A549 (cell line): ENCODE measurements at regions not wholly inside any gene's neighbourhood (a gene's known extent, or its start where the extent isn't known, plus 50 kb on each side); places are given as distances from the start of the nearest gene placed in this dataset.

Experiments
- ATAC-seq, 2 experiments: fragments of 200-7000 bp in 1 of 2; fragments of >200 bp in 1 of 2; cut with Nextera tagmentation in 1 of 2; cut with Tn5 transposase in 1 of 2; 3 replicates each; pipeline versions ENCODE4 v1.8.0 to v1.9.1; 2018 to 2020; ENCODE audit warnings: mild to moderate bottlenecking in 1 of 2, moderate library complexity in 1 of 2
- CTCF ChIA-PET: fragments of 300-600 bp; sonication (Branson Sonifier 250); formaldehyde crosslinking; extraction: SDS; loops from one replicate; lab custom pipeline; 2021; ENCODE audit warnings: antibody characterized with exemption, inconsistent platforms; lab: Yijun Ruan, JAX
- POLR2A ChIA-PET: fragments of 350-600 bp; formaldehyde crosslinking; extraction: SDS; loops from one replicate; lab custom pipeline; 2021; ENCODE audit warnings: antibody characterized with exemption, inconsistent platforms; lab: Yijun Ruan, JAX
- DNase-seq, 2 experiments: peaks; one replicate each; pipeline versions ENCODE4 v3.0.0 to v3.0.0-alpha.2; 2011 to 2016; ENCODE audit warnings: low read depth in 1 of 2, low spot score in 1 of 2
- FAIRE-seq: peaks from 2 replicates; lab custom pipeline; 2011; peaks lifted over from hg19 to GRCh38; lab: Jason Lieb, UNC
- H3K27ac ChIP-seq, 2 experiments: fragments of >200 bp; sonication (Bioruptor Twin); formaldehyde crosslinking; 3 replicates each; pipeline ENCODE4 v1.5.1; 2016 to 2017
- H3K4me1 ChIP-seq: fragments of >200 bp; sonication (Bioruptor Twin); formaldehyde crosslinking; 3 replicates; pipeline ENCODE4 v1.6.1; 2016
- H3K4me2 ChIP-seq: fragments of >200 bp; sonication (Bioruptor Twin); formaldehyde crosslinking; 3 replicates; pipeline ENCODE4 v1.6.1; 2016
- H3K4me3 ChIP-seq: fragments of >200 bp; sonication (Bioruptor Twin); formaldehyde crosslinking; 3 replicates; pipeline ENCODE4 v1.5.1; 2016
- H3K9me3 ChIP-seq: fragments of >200 bp; sonication (Bioruptor Twin); formaldehyde crosslinking; 3 replicates; pipeline ENCODE4 v1.6.1; 2016
- CBX8 ChIP-seq: fragments of 200-600 bp; sonication (generic); IDR thresholded peaks from 2 replicates; pipeline ENCODE4 v1.6.1; 2016
- EHF ChIP-seq: fragments of 250-450 bp; sonication (Bioruptor Pico); IDR thresholded peaks from 2 replicates; pipeline ENCODE4 v1.5.0; 2020; ENCODE audit warnings: mild to moderate bottlenecking
- EHMT2 ChIP-seq: fragments of 200-600 bp; sonication (generic); IDR thresholded peaks from 2 replicates; pipeline ENCODE4 v1.6.1; 2016; ENCODE audit warnings: antibody characterized with exemption, low read depth, mild to moderate bottlenecking, moderate library complexity
- ESRRA ChIP-seq: fragments of 150-350 bp; IDR thresholded peaks from 2 replicates; pipeline ENCODE4 v1.6.1; 2014; ENCODE audit warnings: mild to moderate bottlenecking, low read length, borderline replicate concordance
- FOSB ChIP-seq: fragments of 250-450 bp; sonication (Bioruptor Pico); IDR thresholded peaks from 2 replicates; pipeline ENCODE4 v1.5.0; 2020; ENCODE audit warnings: mild to moderate bottlenecking, moderate library complexity
- FOSL2 ChIP-seq, 2 experiments: fragments of 450-650 bp in 1 of 2; fragments of >200 bp in 1 of 2; sonication (Bioruptor Twin) in 1 of 2; formaldehyde crosslinking; IDR thresholded peaks; 2 replicates each; pipeline versions ENCODE4 v1.5.0 to v1.6.1; 2016 to 2020; ENCODE audit warnings: mild to moderate bottlenecking in 1 of 2, moderate library complexity in 1 of 2
- HDAC2 ChIP-seq: fragments of 200-600 bp; sonication (generic); IDR thresholded peaks from 2 replicates; pipeline ENCODE4 v1.6.1; 2016
- HOXA7 ChIP-seq: fragments of 250-450 bp; sonication (Bioruptor Pico); IDR thresholded peaks from 2 replicates; pipeline ENCODE4 v1.5.0; 2020; ENCODE audit warnings: mild to moderate bottlenecking, moderate library complexity
- HOXB13 ChIP-seq: fragments of 250-450 bp; sonication (Bioruptor Pico); IDR thresholded peaks from 2 replicates; pipeline ENCODE4 v1.5.0; 2020; ENCODE audit warnings: low read depth, mild to moderate bottlenecking, moderate library complexity
- KDM5A ChIP-seq: fragments of 200-600 bp; sonication (generic); IDR thresholded peaks from 2 replicates; pipeline ENCODE4 v1.6.1; 2016; ENCODE audit warnings: antibody characterized with exemption, mild to moderate bottlenecking
- MAFK ChIP-seq: fragments of 450-650 bp; IDR thresholded peaks from 2 replicates; pipeline ENCODE4 v1.6.1; 2014; ENCODE audit not compliant: partially characterized antibody
- MAZ ChIP-seq: fragments of 150-350 bp; IDR thresholded peaks from 2 replicates; pipeline ENCODE4 v1.6.1; 2014; ENCODE audit warnings: antibody characterized with exemption, low read depth, low read length, borderline replicate concordance
- MYC ChIP-seq: IDR thresholded peaks from 2 replicates; pipeline ENCODE4 v1.6.1; 2012; ENCODE audit warnings: mild to moderate bottlenecking, inconsistent platforms, low read length, improper control_type of control experiment, borderline replicate concordance
- NR3C1 ChIP-seq: fragments of >200 bp; sonication (Bioruptor Twin); formaldehyde crosslinking; IDR thresholded peaks from 3 replicates; pipeline ENCODE4 v1.6.1; 2017
- RARB ChIP-seq: fragments of 250-450 bp; sonication (Bioruptor Pico); IDR thresholded peaks from 2 replicates; pipeline ENCODE4 v1.8.0; 2021; ENCODE audit warnings: mild to moderate bottlenecking, moderate library complexity
- RCOR1 ChIP-seq: fragments of 150-350 bp; IDR thresholded peaks from 2 replicates; pipeline ENCODE4 v1.6.1; 2014; ENCODE audit warnings: antibody characterized with exemption, low read length, low read depth
- RNF2 ChIP-seq: fragments of 200-600 bp; sonication (generic); IDR thresholded peaks from 2 replicates; pipeline ENCODE4 v1.6.1; 2016; ENCODE audit warnings: low read depth, mild to moderate bottlenecking, antibody characterized with exemption, moderate library complexity, borderline replicate concordance
- SREBF2 ChIP-seq: fragments of 450-650 bp; IDR thresholded peaks from 2 replicates; pipeline ENCODE4 v1.6.1; 2014; ENCODE audit warnings: mild to moderate bottlenecking, moderate library complexity
- ZC3H11A ChIP-seq: fragments of 450-650 bp; IDR thresholded peaks from 2 replicates; pipeline ENCODE4 v1.6.1; 2014; ENCODE audit warnings: antibody characterized with exemption, mild to moderate bottlenecking
- ZNF302 ChIP-seq: fragments of 250-450 bp; sonication (Bioruptor Pico); IDR thresholded peaks from 2 replicates; pipeline ENCODE4 v1.9.0; 2021; ENCODE audit warnings: inconsistent platforms, mild to moderate bottlenecking, moderate library complexity
- WGBS: methylation state at CpG from one replicate; pipeline ENCODE4 v1.1.6; 2017; ENCODE audit errors: missing lambda C conversion rate; 5-methylcytosine and 5-hydroxymethylcytosine counted together
- TF ChIP-seq, protein P1 (sequence below): fragments of 200-600 bp; sonication (generic); IDR thresholded peaks from 2 replicates; pipeline ENCODE4 v1.6.1; 2016; ENCODE audit warnings: antibody characterized with exemption, mild to moderate bottlenecking, moderate library complexity
- TF ChIP-seq, protein P2 (sequence below): IDR thresholded peaks from 2 replicates; pipeline ENCODE4 v1.6.1; 2012
- TF ChIP-seq, protein P3 (sequence below): fragments of >200 bp; sonication (Bioruptor Twin); formaldehyde crosslinking; IDR thresholded peaks from 2 replicates; pipeline ENCODE4 v1.6.1; 2016
- TF ChIP-seq, protein P4 (sequence below): fragments of >200 bp; sonication (Bioruptor Twin); formaldehyde crosslinking; IDR thresholded peaks from 3 replicates; pipeline ENCODE4 v1.5.1; 2016
- TF ChIP-seq, protein P5 (sequence below): fragments of 150-350 bp; IDR thresholded peaks from 2 replicates; pipeline ENCODE4 v1.6.1; 2014; ENCODE audit warnings: low read depth, mild to moderate bottlenecking, low read length
- TF ChIP-seq, protein P6 (sequence below): fragments of 450-650 bp; IDR thresholded peaks from 2 replicates; pipeline ENCODE4 v1.6.1; 2014; ENCODE audit warnings: antibody characterized with exemption
- TF ChIP-seq, protein P7 (sequence below): IDR thresholded peaks from 2 replicates; pipeline ENCODE4 v1.6.1; 2012; ENCODE audit warnings: low read depth, borderline replicate concordance
- TF ChIP-seq, protein P8 (sequence below): fragments of 250-450 bp; sonication (Bioruptor Pico); IDR thresholded peaks from 2 replicates; pipeline ENCODE4 v1.5.0; 2020; ENCODE audit warnings: low read depth, mild to moderate bottlenecking, moderate library complexity

DNA sequence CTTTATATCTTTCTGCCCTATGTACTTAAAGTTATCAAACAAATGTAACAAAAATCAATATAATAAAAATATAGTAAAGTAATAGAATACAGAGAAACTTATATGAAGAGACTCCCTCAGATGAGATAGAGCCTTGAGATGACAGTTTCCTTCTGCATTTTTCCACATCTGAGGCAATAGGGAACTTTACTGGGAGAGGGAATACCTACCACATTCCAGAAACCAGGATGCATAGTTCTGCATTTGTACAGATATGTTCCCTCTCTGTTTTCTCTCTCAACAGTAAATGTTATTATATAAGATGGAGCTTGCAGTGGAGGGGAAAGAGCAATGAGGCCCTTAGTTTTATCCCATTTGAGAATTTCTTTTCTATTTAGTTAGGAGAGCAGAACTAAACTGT is 109.6 kb upstream of the KCNN2 start:
- ChIA-PET POLR2A (no interaction called here), CTCF (no interaction called here)
- Histone ChIP-seq H3K4me2 (no peak overlapping the region), H3K4me1 (no peaks in the 10 kb centered on the region), H3K4me3 (no peak overlapping the region), H3K27ac (no peak overlapping the region), H3K9me3 (no peaks in the 10 kb centered on the region)
- no peak for FAIRE-seq
- no peak for ATAC-seq
- TF ChIP-seq HDAC2 (no peak), RNF2 (no peak), EHF (no peak), CBX8 (no peak), EHMT2 (no peak), ZC3H11A (no peak), MAFK (no peak), HOXB13 (CRISPR knock-in tag) (no peak), FOSL2 (IDR thresholded peaks at IDR 0.05) (no peak), FOSL2 (CRISPR knock-in tag; IDR thresholded peaks at IDR 0.05) (no peak), ZNF302 (CRISPR knock-in tag) (no peak), KDM5A (no peak), MYC (no peak), HOXA7 (CRISPR knock-in tag) (no peak), RARB (no peak)
- TF ChIP-seq, protein P1, sequence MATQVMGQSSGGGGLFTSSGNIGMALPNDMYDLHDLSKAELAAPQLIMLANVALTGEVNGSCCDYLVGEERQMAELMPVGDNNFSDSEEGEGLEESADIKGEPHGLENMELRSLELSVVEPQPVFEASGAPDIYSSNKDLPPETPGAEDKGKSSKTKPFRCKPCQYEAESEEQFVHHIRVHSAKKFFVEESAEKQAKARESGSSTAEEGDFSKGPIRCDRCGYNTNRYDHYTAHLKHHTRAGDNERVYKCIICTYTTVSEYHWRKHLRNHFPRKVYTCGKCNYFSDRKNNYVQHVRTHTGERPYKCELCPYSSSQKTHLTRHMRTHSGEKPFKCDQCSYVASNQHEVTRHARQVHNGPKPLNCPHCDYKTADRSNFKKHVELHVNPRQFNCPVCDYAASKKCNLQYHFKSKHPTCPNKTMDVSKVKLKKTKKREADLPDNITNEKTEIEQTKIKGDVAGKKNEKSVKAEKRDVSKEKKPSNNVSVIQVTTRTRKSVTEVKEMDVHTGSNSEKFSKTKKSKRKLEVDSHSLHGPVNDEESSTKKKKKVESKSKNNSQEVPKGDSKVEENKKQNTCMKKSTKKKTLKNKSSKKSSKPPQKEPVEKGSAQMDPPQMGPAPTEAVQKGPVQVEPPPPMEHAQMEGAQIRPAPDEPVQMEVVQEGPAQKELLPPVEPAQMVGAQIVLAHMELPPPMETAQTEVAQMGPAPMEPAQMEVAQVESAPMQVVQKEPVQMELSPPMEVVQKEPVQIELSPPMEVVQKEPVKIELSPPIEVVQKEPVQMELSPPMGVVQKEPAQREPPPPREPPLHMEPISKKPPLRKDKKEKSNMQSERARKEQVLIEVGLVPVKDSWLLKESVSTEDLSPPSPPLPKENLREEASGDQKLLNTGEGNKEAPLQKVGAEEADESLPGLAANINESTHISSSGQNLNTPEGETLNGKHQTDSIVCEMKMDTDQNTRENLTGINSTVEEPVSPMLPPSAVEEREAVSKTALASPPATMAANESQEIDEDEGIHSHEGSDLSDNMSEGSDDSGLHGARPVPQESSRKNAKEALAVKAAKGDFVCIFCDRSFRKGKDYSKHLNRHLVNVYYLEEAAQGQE, result no peak
- TF ChIP-seq, protein P2, sequence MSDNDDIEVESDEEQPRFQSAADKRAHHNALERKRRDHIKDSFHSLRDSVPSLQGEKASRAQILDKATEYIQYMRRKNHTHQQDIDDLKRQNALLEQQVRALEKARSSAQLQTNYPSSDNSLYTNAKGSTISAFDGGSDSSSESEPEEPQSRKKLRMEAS, result no peak
- TF ChIP-seq, protein P3, sequence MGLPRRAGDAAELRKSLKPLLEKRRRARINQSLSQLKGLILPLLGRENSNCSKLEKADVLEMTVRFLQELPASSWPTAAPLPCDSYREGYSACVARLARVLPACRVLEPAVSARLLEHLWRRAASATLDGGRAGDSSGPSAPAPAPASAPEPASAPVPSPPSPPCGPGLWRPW, result no peak
- TF ChIP-seq, protein P4, sequence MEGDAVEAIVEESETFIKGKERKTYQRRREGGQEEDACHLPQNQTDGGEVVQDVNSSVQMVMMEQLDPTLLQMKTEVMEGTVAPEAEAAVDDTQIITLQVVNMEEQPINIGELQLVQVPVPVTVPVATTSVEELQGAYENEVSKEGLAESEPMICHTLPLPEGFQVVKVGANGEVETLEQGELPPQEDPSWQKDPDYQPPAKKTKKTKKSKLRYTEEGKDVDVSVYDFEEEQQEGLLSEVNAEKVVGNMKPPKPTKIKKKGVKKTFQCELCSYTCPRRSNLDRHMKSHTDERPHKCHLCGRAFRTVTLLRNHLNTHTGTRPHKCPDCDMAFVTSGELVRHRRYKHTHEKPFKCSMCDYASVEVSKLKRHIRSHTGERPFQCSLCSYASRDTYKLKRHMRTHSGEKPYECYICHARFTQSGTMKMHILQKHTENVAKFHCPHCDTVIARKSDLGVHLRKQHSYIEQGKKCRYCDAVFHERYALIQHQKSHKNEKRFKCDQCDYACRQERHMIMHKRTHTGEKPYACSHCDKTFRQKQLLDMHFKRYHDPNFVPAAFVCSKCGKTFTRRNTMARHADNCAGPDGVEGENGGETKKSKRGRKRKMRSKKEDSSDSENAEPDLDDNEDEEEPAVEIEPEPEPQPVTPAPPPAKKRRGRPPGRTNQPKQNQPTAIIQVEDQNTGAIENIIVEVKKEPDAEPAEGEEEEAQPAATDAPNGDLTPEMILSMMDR, result no peak
- TF ChIP-seq, protein P5, sequence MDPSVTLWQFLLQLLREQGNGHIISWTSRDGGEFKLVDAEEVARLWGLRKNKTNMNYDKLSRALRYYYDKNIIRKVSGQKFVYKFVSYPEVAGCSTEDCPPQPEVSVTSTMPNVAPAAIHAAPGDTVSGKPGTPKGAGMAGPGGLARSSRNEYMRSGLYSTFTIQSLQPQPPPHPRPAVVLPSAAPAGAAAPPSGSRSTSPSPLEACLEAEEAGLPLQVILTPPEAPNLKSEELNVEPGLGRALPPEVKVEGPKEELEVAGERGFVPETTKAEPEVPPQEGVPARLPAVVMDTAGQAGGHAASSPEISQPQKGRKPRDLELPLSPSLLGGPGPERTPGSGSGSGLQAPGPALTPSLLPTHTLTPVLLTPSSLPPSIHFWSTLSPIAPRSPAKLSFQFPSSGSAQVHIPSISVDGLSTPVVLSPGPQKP, result no peak
- no peak for DNase-seq

DNA sequence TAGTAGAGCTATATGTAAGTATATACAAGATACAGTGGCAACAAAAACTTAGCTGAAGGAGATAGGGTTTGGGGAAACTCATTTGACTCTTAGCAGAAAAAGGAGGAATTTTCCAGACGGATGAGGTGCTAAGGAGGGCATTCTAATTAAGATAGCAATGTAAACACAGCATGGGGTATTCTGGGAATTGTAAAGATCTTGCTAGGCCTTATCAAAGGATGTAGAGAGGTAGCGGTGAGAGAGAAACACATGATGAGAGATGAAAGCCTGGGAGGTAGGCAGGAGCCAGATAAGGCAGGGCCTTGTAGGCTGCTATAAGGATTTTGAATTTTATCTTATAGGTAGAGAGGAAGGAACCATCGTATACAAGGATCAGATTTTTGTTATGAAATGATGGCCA is 106.6 kb upstream of the KCNN2 start:
- FAIRE-seq, result no peak
- Histone ChIP-seq H3K9me3 (no peaks in the 10 kb centered on the region), H3K4me2 (no peak overlapping the region), H3K27ac (no peak overlapping the region), H3K4me1 (no peaks in the 10 kb centered on the region), H3K4me3 (no peak overlapping the region)
- no peak for TF ChIP-seq RCOR1
- TF ChIP-seq, protein P6, sequence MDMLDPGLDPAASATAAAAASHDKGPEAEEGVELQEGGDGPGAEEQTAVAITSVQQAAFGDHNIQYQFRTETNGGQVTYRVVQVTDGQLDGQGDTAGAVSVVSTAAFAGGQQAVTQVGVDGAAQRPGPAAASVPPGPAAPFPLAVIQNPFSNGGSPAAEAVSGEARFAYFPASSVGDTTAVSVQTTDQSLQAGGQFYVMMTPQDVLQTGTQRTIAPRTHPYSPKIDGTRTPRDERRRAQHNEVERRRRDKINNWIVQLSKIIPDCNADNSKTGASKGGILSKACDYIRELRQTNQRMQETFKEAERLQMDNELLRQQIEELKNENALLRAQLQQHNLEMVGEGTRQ, result no peak
- TF ChIP-seq ESRRA, result no peak
- TF ChIP-seq, protein P7, sequence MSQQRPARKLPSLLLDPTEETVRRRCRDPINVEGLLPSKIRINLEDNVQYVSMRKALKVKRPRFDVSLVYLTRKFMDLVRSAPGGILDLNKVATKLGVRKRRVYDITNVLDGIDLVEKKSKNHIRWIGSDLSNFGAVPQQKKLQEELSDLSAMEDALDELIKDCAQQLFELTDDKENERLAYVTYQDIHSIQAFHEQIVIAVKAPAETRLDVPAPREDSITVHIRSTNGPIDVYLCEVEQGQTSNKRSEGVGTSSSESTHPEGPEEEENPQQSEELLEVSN, result no peak
- TF ChIP-seq MAZ, result no peak
- TF ChIP-seq, protein P8, sequence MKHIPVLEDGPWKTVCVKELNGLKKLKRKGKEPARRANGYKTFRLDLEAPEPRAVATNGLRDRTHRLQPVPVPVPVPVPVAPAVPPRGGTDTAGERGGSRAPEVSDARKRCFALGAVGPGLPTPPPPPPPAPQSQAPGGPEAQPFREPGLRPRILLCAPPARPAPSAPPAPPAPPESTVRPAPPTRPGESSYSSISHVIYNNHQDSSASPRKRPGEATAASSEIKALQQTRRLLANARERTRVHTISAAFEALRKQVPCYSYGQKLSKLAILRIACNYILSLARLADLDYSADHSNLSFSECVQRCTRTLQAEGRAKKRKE (CRISPR knock-in tag), result no peak
- no peak for TF ChIP-seq SREBF2
- no peak for TF ChIP-seq CBX8
- TF ChIP-seq NR3C1, result no peak
- no peak for TF ChIP-seq FOSB (CRISPR knock-in tag)
- 19% methylated on average over 3 of the region's 3 CpGs for WGBS
- no peak for ATAC-seq
- no peak for DNase-seq
- CTCF ChIA-PET, result no interaction called here
- POLR2A ChIA-PET, result no interaction called here
